HepG2 (cell line): ENCODE measurements at regions not wholly inside any gene's neighbourhood (a gene's known extent, or its start where the extent isn't known, plus 50 kb on each side); places are given as distances from the start of the nearest gene placed in this dataset.
A peak's percentile ranks its signal among the peaks of the same experiment; 100 is the strongest.

Experiments used
- ATAC-seq: fragments of 200-7000 bp; cut with Tn5 transposase; 3 replicates; pipeline ENCODE4 v1.9.1; 2020; ENCODE audit warnings: mild to moderate bottlenecking, moderate library complexity
- BruUV-seq: library from RNA; stranded (reverse); fragments of 400-500 nt; replicated peaks from 2 replicates; lab custom pipeline; 2021; lab: Mats Ljungman, UMichigan
- CTCF ChIA-PET: fragments of 300-600 bp; formaldehyde crosslinking; extraction: SDS; loops from one replicate; lab custom pipeline; 2021; ENCODE audit warnings: low total read pairs, inconsistent platforms, low intra/inter-chr PET ratio; lab: Yijun Ruan, JAX
- POLR2A ChIA-PET: fragments of 350-600 bp; sonication (Branson Sonifier 250); formaldehyde crosslinking; loops from one replicate; lab custom pipeline; 2020; ENCODE audit warnings: antibody characterized with exemption, inconsistent platforms; lab: Yijun Ruan, JAX
- DNase-seq: peaks from one replicate; pipeline ENCODE4 v3.0.0-alpha.2; 2015; ENCODE audit warnings: low spot score
- FAIRE-seq: peaks from 3 replicates; lab custom pipeline; 2011; peaks lifted over from hg19 to GRCh38; lab: Jason Lieb, UNC
- H2AFZ ChIP-seq: one replicate; pipeline ENCODE4 v1.6.1; 2011; ENCODE audit warnings: low read length, inconsistent platforms
- H3K27ac ChIP-seq: fragments of 300-600 bp; 3 replicates; pipeline ENCODE4 v1.8.0; 2011; ENCODE audit warnings: mixed run types, mild to moderate bottlenecking, mixed read lengths, low read length, inconsistent platforms; ENCODE audit not compliant: insufficient read depth; ENCODE audit errors: extremely low read length
- H3K27me3 ChIP-seq, 2 experiments: fragments of 200-600 bp in 1 of 2; 2 replicates in 1 of 2; 3 replicates in 1 of 2; pipeline versions ENCODE4 v1.6.0 to v1.8.0; 2011; ENCODE audit warnings: low read length in 2 of 2, mild to moderate bottlenecking in 2 of 2, moderate library complexity in 2 of 2, inconsistent platforms in 1 of 2; ENCODE audit not compliant: insufficient read depth in 2 of 2, control insufficient read depth in 1 of 2
- H3K36me3 ChIP-seq, 2 experiments: fragments of 200-600 bp in 1 of 2; replicated peaks in 1 of 2; 2 replicates in 1 of 2; 3 replicates in 1 of 2; pipeline versions ENCODE4 v1.5.1 to v1.8.0; 2011; ENCODE audit warnings: low read length in 2 of 2, inconsistent platforms in 1 of 2; ENCODE audit not compliant: insufficient read depth in 2 of 2, control insufficient read depth in 1 of 2
- H3K4me1 ChIP-seq: 2 replicates; pipeline ENCODE4 v1.5.1; 2012; ENCODE audit warnings: low read length, inconsistent platforms; ENCODE audit not compliant: insufficient read depth
- H3K4me2 ChIP-seq: 2 replicates; pipeline ENCODE4 v1.6.0; 2011; ENCODE audit warnings: low read depth, low read length, inconsistent platforms
- H3K4me3 ChIP-seq, 3 experiments: fragments of 200-600 bp in 1 of 3; sonication (generic), shearing (Covaris generic) in 1 of 3; replicated peaks in 1 of 3; 2 replicates each; pipeline ENCODE4 v1.5.1; 2011 to 2016; ENCODE audit warnings: low read length in 3 of 3, inconsistent platforms in 2 of 3, low read depth in 2 of 3, mild to moderate bottlenecking in 2 of 3, control low read depth in 1 of 3, mixed read lengths in 1 of 3; ENCODE audit not compliant: insufficient read depth in 1 of 3
- H3K79me2 ChIP-seq: one replicate; pipeline ENCODE4 v1.6.1; 2011; ENCODE audit warnings: low read length, inconsistent platforms; ENCODE audit not compliant: insufficient read depth
- H3K9ac ChIP-seq: 2 replicates; pipeline ENCODE4 v1.6.0; 2011; ENCODE audit warnings: mild to moderate bottlenecking, low read depth, low read length, inconsistent platforms; ENCODE audit not compliant: insufficient read depth
- H3K9me3 ChIP-seq: 2 replicates; pipeline ENCODE4 v1.5.1; 2012; ENCODE audit warnings: mild to moderate bottlenecking, low read length
- H4K20me1 ChIP-seq: 2 replicates; pipeline ENCODE4 v1.6.0; 2011; ENCODE audit warnings: inconsistent platforms, mild to moderate bottlenecking, low read length, moderate library complexity; ENCODE audit not compliant: insufficient read depth
- AHDC1 ChIP-seq: sonication (generic); formaldehyde crosslinking; IDR thresholded peaks from 2 replicates; pipeline ENCODE4 v1.5.1; 2020; ENCODE audit warnings: mild to moderate bottlenecking, missing genetic modification reagents, borderline replicate concordance
- FOXP1 ChIP-seq, 2 experiments: fragments of 450-650 bp in 1 of 2; IDR thresholded peaks; 2 replicates each; pipeline ENCODE4 v1.6.1; 2017 to 2018; ENCODE audit warnings: antibody characterized with exemption in 1 of 2
- FOXP4 ChIP-seq: sonication (generic); formaldehyde crosslinking; IDR thresholded peaks from 2 replicates; pipeline ENCODE4 v1.4.0; 2020; ENCODE audit warnings: missing genetic modification reagents
- ISL2 ChIP-seq: sonication (generic); formaldehyde crosslinking; IDR thresholded peaks from 2 replicates; pipeline ENCODE4 v1.5.0; 2020; ENCODE audit warnings: missing genetic modification reagents
- MAFF ChIP-seq: IDR thresholded peaks from 2 replicates; pipeline ENCODE4 v1.6.1; 2011; ENCODE audit warnings: low read depth, low read length, improper control_type of control experiment
- MIXL1 ChIP-seq: IDR thresholded peaks from 2 replicates; pipeline ENCODE4 v1.6.1; 2016
- RBM39 ChIP-seq: fragments of 200-400 bp; formaldehyde crosslinking; IDR thresholded peaks from one replicate; pipeline ENCODE4 v1.6.1; 2018; ENCODE audit warnings: antibody characterized with exemption, mild to moderate bottlenecking, low read depth, low read length; ENCODE audit not compliant: poor library complexity, severe bottlenecking
- SOX13 ChIP-seq, 3 experiments: fragments of 450-650 bp in 1 of 3; sonication (generic) in 1 of 3; formaldehyde crosslinking in 1 of 3; IDR thresholded peaks in 2 of 3; conservative IDR thresholded peaks in 1 of 3; 2 replicates each; pipeline versions ENCODE4 v1.5.0 to v1.6.1; 2016 to 2020; ENCODE audit warnings: antibody characterized with exemption in 1 of 3, mild to moderate bottlenecking in 1 of 3, missing compliant biosample characterization in 1 of 3, missing genetic modification reagents in 1 of 3, moderate library complexity in 1 of 3
- TBX2 ChIP-seq: sonication (generic); formaldehyde crosslinking; IDR thresholded peaks from 2 replicates; pipeline ENCODE4 v1.5.0; 2020; ENCODE audit warnings: missing genetic modification reagents, mild to moderate bottlenecking, borderline replicate concordance
- ZNF431 ChIP-seq: sonication (generic); formaldehyde crosslinking; IDR thresholded peaks from 2 replicates; pipeline ENCODE4 v1.9.0; 2022; ENCODE audit warnings: missing genetic modification reagents, low read depth, mild to moderate bottlenecking, borderline replicate concordance
- WGBS: methylation state at CpG from one replicate; pipeline ENCODE4 v1.1.6; 2017; ENCODE audit warnings: low lambda C conversion rate; 5-methylcytosine and 5-hydroxymethylcytosine counted together
- in situ Hi-C: cut with HindIII; loops from 2 replicates; pipeline ENCODE4 v1.10.0; 2017; ENCODE audit warnings: low pct_unique_long_range_greater_than_20kb; ENCODE audit not compliant: extremely low pct_ligation_motif_present
- intact Hi-C: fragments of 100-400 bp; cut with micrococcal nuclease; formaldehyde crosslinking; loops from one replicate; pipeline ENCODE4 v1.10.0; 2022; ENCODE audit not compliant: unreplicated experiment
- TF ChIP-seq, protein P1 (sequence below), 2 experiments: sonication (generic) in 1 of 2; formaldehyde crosslinking in 1 of 2; IDR thresholded peaks; 2 replicates each; pipeline versions ENCODE4 v1.4.0 to v1.6.1; 2016 to 2020; ENCODE audit warnings: borderline replicate concordance in 1 of 2, low read depth in 1 of 2, mild to moderate bottlenecking in 1 of 2, missing genetic modification reagents in 1 of 2

DNA sequence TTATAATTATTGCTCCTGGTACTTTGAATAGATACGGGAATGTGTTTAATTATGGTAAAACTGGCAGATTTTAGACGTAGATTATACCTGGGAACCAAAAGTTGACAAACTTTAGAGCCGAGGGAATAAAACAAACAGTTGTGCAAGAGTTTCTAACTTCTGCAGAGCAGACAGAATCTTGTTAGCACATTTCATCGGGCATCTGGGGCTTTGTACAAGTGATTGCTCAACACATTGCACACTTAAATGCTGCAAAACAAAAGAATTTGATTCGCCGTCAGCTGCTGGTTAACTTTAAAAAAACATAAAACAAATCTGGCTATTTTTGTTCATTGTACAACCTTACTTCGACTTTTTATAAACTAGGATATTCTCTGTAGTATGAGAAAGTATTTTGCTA lies 398.1 kb downstream of the MAN2A1 start:
- H3K36me3 ChIP-seq: no peaks in the 10 kb centered on the region
- H3K9ac ChIP-seq: no peak overlapping the region
- H3K4me2 ChIP-seq: peak overlapping the region; percentile 37; the same call in 1 of the 2 replicates
- H3K27me3 ChIP-seq: no peaks in the 10 kb centered on the region
- no peaks in the 10 kb centered on the region for H3K79me2 ChIP-seq
- BruUV-seq: no TSS peak
- 3% methylated on average over 7 of the region's 7 CpGs for WGBS
- H3K4me1 ChIP-seq: peaks cover 28% of the 10 kb centered on the region
- POLR2A ChIA-PET: no interaction called here
- no peak overlapping the region for H3K4me3 ChIP-seq
- FAIRE-seq (peak; percentile 8), DNase-seq (peak; percentile 38), ATAC-seq (peak; percentile 54; the same call in 2 of the 3 replicates)
- intact Hi-C loops (loop anchor here (1.0 kb wide), 1 partner anchor 43 kb away; no protein-coding TSS in a partner anchor), in situ Hi-C loops (no loop called here)
- H4K20me1 ChIP-seq: no peaks in the 10 kb centered on the region
- H2AFZ ChIP-seq: no peak overlapping the region
- H3K27ac ChIP-seq: no peak overlapping the region
- no peaks in the 10 kb centered on the region for H3K9me3 ChIP-seq
- CTCF ChIA-PET: no interaction called here
- TF ChIP-seq MIXL1 (CRISPR knock-in tag): no peak
- no peak for TF ChIP-seq FOXP4 (CRISPR knock-in tag)
- no peak for TF ChIP-seq FOXP1 (IDR thresholded peaks at IDR 0.05)
- TF ChIP-seq FOXP1 (CRISPR knock-in tag; IDR thresholded peaks at IDR 0.05): peak; percentile 19; the same call in 1 of the 2 replicates
- no peak for TF ChIP-seq RBM39
- 0 out of 2 replicates have a peak, but pooled peaks have one; percentile 28 for TF ChIP-seq AHDC1 (CRISPR knock-in tag)
- peak; percentile 46 for TF ChIP-seq MAFF
- 0 out of 2 replicates have a peak, but pooled peaks have one; percentile 25 for TF ChIP-seq TBX2 (CRISPR knock-in tag)
- TF ChIP-seq ISL2 (CRISPR knock-in tag): 0 out of 2 replicates have a peak, but pooled peaks have one; percentile 45
- no peak for TF ChIP-seq ZNF431 (CRISPR knock-in tag)
- no peak for TF ChIP-seq SOX13 (IDR thresholded peaks at IDR 0.05)
- peak in 1 of 2 experiments; percentile 79; a peak in 2 of 4 replicates for TF ChIP-seq SOX13 (CRISPR knock-in tag; conservative IDR thresholded peaks at IDR 0.05 in 1 of 2, IDR thresholded peaks at IDR 0.05 in 1 of 2)
- TF ChIP-seq, protein P1, sequence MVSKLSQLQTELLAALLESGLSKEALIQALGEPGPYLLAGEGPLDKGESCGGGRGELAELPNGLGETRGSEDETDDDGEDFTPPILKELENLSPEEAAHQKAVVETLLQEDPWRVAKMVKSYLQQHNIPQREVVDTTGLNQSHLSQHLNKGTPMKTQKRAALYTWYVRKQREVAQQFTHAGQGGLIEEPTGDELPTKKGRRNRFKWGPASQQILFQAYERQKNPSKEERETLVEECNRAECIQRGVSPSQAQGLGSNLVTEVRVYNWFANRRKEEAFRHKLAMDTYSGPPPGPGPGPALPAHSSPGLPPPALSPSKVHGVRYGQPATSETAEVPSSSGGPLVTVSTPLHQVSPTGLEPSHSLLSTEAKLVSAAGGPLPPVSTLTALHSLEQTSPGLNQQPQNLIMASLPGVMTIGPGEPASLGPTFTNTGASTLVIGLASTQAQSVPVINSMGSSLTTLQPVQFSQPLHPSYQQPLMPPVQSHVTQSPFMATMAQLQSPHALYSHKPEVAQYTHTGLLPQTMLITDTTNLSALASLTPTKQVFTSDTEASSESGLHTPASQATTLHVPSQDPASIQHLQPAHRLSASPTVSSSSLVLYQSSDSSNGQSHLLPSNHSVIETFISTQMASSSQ (IDR thresholded peaks at IDR 0.05; ENCODE audit: low read depth): no peak
- TF ChIP-seq, protein P1 (CRISPR knock-in tag; IDR thresholded peaks at IDR 0.05; ENCODE audit: borderline replicate concordance): no peak
